Endothelial cell of umbilical vein (primary cell): ENCODE measurements at regions not wholly inside any gene's neighbourhood (a gene's known extent, or its start where the extent isn't known, plus 50 kb on each side); places are given as distances from the start of the nearest gene placed in this dataset.

Experiments
- EZH2 ChIP-seq: IDR thresholded peaks from 2 replicates; pipeline ENCODE4 v1.6.1; 2012; ENCODE audit warnings: borderline replicate concordance, low read depth, mild to moderate bottlenecking, moderate library complexity, low read length, inconsistent platforms; ENCODE audit not compliant: severe bottlenecking
- FOS ChIP-seq: IDR thresholded peaks from 2 replicates; pipeline ENCODE4 v1.6.1; 2011; ENCODE audit warnings: mild to moderate bottlenecking, low read length, moderate library complexity, borderline replicate concordance; ENCODE audit not compliant: insufficient read depth
- GATA2 ChIP-seq: IDR thresholded peaks from 2 replicates; pipeline ENCODE4 v1.7.0; 2011; ENCODE audit warnings: low read depth, mild to moderate bottlenecking, moderate library complexity, mixed read lengths, low read length; ENCODE audit not compliant: insufficient read length, insufficient read depth
- JUN ChIP-seq: IDR thresholded peaks from 2 replicates; pipeline ENCODE4 v1.6.1; 2011; ENCODE audit warnings: borderline replicate concordance, low read depth; ENCODE audit not compliant: insufficient read length, insufficient read depth
- MYC ChIP-seq: IDR thresholded peaks from one replicate; pipeline ENCODE4 v1.6.1; 2011; ENCODE audit warnings: mild to moderate bottlenecking, low read depth, low read length
- POLR2A ChIP-seq: IDR thresholded peaks from 2 replicates; pipeline ENCODE4 v1.6.1; 2012; ENCODE audit warnings: low read depth, mild to moderate bottlenecking, control low read depth, low read length
- POLR2AphosphoS5 ChIP-seq: IDR thresholded peaks from 2 replicates; pipeline ENCODE4 v1.6.1; 2012; ENCODE audit warnings: low read depth, mild to moderate bottlenecking, control low read depth, low read length, moderate library complexity; ENCODE audit not compliant: insufficient read depth
- TF ChIP-seq, protein P1 (sequence below), 2 donors: IDR thresholded peaks; 1 replicate in 1 of 2; 2 replicates in 1 of 2; pipeline ENCODE4 v1.5.1; 2011; ENCODE audit warnings: low read length in 2 of 2, mild to moderate bottlenecking in 2 of 2, moderate library complexity in 2 of 2, control low read depth in 1 of 2, inconsistent platforms in 1 of 2, low read depth in 1 of 2; ENCODE audit not compliant: insufficient read depth in 1 of 2; ENCODE audit errors: extremely low read depth in 1 of 2
- TF ChIP-seq, protein P2 (sequence below): IDR thresholded peaks from 2 replicates; pipeline ENCODE4 v1.6.1; 2011; ENCODE audit not compliant: insufficient read depth, insufficient read length

DNA sequence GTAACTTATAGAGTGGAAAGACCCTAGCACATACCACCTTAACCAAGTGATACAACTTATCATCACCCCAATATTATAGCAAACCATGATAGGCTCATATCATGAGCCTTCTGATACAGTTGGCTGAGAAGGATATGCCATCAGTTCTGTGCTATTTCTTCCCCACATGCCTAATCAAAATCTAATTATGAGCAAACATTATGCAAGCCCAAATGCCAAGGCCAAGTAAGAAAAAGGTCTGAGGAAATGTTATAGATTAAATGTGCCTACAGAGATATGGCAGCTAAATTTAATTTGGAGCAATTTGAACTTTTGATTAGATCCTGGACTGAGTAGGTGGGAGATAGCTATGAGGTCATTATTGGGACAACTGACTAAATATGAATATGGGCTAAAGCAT, 225.9 kb upstream of the PMFBP1 start:
- TF ChIP-seq GATA2: no peak
- TF ChIP-seq, protein P1, sequence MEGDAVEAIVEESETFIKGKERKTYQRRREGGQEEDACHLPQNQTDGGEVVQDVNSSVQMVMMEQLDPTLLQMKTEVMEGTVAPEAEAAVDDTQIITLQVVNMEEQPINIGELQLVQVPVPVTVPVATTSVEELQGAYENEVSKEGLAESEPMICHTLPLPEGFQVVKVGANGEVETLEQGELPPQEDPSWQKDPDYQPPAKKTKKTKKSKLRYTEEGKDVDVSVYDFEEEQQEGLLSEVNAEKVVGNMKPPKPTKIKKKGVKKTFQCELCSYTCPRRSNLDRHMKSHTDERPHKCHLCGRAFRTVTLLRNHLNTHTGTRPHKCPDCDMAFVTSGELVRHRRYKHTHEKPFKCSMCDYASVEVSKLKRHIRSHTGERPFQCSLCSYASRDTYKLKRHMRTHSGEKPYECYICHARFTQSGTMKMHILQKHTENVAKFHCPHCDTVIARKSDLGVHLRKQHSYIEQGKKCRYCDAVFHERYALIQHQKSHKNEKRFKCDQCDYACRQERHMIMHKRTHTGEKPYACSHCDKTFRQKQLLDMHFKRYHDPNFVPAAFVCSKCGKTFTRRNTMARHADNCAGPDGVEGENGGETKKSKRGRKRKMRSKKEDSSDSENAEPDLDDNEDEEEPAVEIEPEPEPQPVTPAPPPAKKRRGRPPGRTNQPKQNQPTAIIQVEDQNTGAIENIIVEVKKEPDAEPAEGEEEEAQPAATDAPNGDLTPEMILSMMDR (IDR thresholded peaks at IDR 0.05; ENCODE audit: extremely low read depth in 1 of 2, insufficient read depth in 1 of 2, low read depth in 1 of 2, low read length in 2 of 2): no peak
- TF ChIP-seq POLR2A: no peak
- no peak for TF ChIP-seq POLR2AphosphoS5
- no peak for TF ChIP-seq MYC
- TF ChIP-seq JUN: no peak
- no peak for TF ChIP-seq EZH2
- TF ChIP-seq FOS: no peak
- TF ChIP-seq, protein P2, sequence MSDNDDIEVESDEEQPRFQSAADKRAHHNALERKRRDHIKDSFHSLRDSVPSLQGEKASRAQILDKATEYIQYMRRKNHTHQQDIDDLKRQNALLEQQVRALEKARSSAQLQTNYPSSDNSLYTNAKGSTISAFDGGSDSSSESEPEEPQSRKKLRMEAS: no peak
